Nephron progenitor cell (in vitro differentiated cells): ENCODE measurements at regions not wholly inside any gene's neighbourhood (a gene's known extent, or its start where the extent isn't known, plus 50 kb on each side); places are given as distances from the start of the nearest gene placed in this dataset.
"Not testable (repeated sequence)": the region's sequence is repeated elsewhere in the genome, so short reads cannot be mapped to it uniquely, and the experiment has no call there.

Source experiments
- DNase-seq: peaks from one replicate; pipeline ENCODE4 v3.0.0; 2021
- H3K27ac Mint-ChIP-seq: 2 replicates; pipeline ENCODE4 v1.8.0; 2021; ENCODE audit warnings: mild to moderate bottlenecking, moderate library complexity, mixed read lengths
- H3K27me3 Mint-ChIP-seq: 2 replicates; pipeline ENCODE4 v1.8.0; 2021; ENCODE audit warnings: mild to moderate bottlenecking, low read depth, mixed read lengths; ENCODE audit not compliant: poor library complexity
- H3K36me3 Mint-ChIP-seq: 2 replicates; pipeline ENCODE4 v1.8.0; 2021; ENCODE audit warnings: low read depth, mixed read lengths
- H3K4me1 Mint-ChIP-seq: 2 replicates; pipeline ENCODE4 v1.8.0; 2021; ENCODE audit warnings: mixed read lengths
- H3K4me3 Mint-ChIP-seq: 2 replicates; pipeline ENCODE4 v1.8.0; 2021; ENCODE audit warnings: mild to moderate bottlenecking, moderate library complexity, mixed read lengths
- H3K9me3 Mint-ChIP-seq: 2 replicates; pipeline ENCODE4 v1.8.0; 2021; ENCODE audit warnings: mild to moderate bottlenecking, moderate library complexity, mixed read lengths
- CTCF ChIP-seq: fragments of 200-600 bp; sonication (generic); IDR thresholded peaks from 2 replicates; pipeline ENCODE4 v1.5.0; 2021; ENCODE audit warnings: antibody characterized with exemption

- Mint-ChIP-seq H3K27me3 (peaks cover 9% of the 10 kb centered on the region), H3K4me1 (peaks cover 22% of the 10 kb centered on the region), H3K36me3 (peaks cover 4% of the 10 kb centered on the region), H3K9me3 (peaks cover 14% of the 10 kb centered on the region), H3K27ac (no peak overlapping the region), H3K4me3 (no peak overlapping the region)
- no peak for DNase-seq
- TF ChIP-seq CTCF, result no peak
Observed at GRCh38 chr10:93224005-93224779, 150.5 kb downstream of the CYP26A1 start.

GRCh38 chr10:93225938-93226337, 152.2 kb downstream of the CYP26A1 start:
- Mint-ChIP-seq H3K27ac (no peak overlapping the region), H3K27me3 (peaks cover 5% of the 10 kb centered on the region), H3K9me3 (peaks cover 14% of the 10 kb centered on the region), H3K4me1 (peaks cover 7% of the 10 kb centered on the region), H3K36me3 (peaks cover 4% of the 10 kb centered on the region), H3K4me3 (no peak overlapping the region)
- DNase-seq, result no peak
- TF ChIP-seq CTCF, result no peak

- H3K4me3 Mint-ChIP-seq, result no peak overlapping the region
- TF ChIP-seq CTCF, result no peak
- DNase-seq, result no peak
- peaks cover 7% of the 10 kb centered on the region for H3K4me1 Mint-ChIP-seq
- peaks cover 4% of the 10 kb centered on the region for H3K36me3 Mint-ChIP-seq
- peaks cover 5% of the 10 kb centered on the region for H3K27me3 Mint-ChIP-seq
- H3K27ac Mint-ChIP-seq, result no peak overlapping the region
- peaks cover 14% of the 10 kb centered on the region for H3K9me3 Mint-ChIP-seq
Observed at GRCh38 chr10:93226619-93227018, 152.9 kb downstream of the CYP26A1 start.

GRCh38 chr10:93230596-93230995, 156.9 kb downstream of the CYP26A1 start:
- not testable (repeated sequence) for H3K9me3 Mint-ChIP-seq, DNase-seq, H3K4me1 Mint-ChIP-seq, H3K4me3 Mint-ChIP-seq, H3K36me3 Mint-ChIP-seq, H3K27ac Mint-ChIP-seq, H3K27me3 Mint-ChIP-seq

- not testable (repeated sequence) for H3K9me3 Mint-ChIP-seq, H3K27me3 Mint-ChIP-seq, H3K4me3 Mint-ChIP-seq, DNase-seq, H3K36me3 Mint-ChIP-seq, H3K27ac Mint-ChIP-seq, H3K4me1 Mint-ChIP-seq
Observed at GRCh38 chr10:93232159-93232558, 158.5 kb downstream of the CYP26A1 start.

- H3K9me3 Mint-ChIP-seq, DNase-seq, H3K27ac Mint-ChIP-seq, H3K4me3 Mint-ChIP-seq, H3K36me3 Mint-ChIP-seq, H3K27me3 Mint-ChIP-seq: not testable (repeated sequence)
- H3K4me1 Mint-ChIP-seq, result peaks cover 12% of the 10 kb centered on the region
Observed at GRCh38 chr10:93234940-93235339, 161.2 kb downstream of the CYP26A1 start.

- Mint-ChIP-seq H3K36me3 (no peaks in the 10 kb centered on the region), H3K4me1 (peaks cover 12% of the 10 kb centered on the region), H3K27me3 (peaks cover 12% of the 10 kb centered on the region), H3K9me3 (no peaks in the 10 kb centered on the region), H3K4me3 (no peak overlapping the region), H3K27ac (no peak overlapping the region)
- DNase-seq, result no peak
- TF ChIP-seq CTCF, result no peak
Observed at GRCh38 chr10:93235686-93236085, 162.0 kb downstream of the CYP26A1 start.
